ENCODE measurements at regions not wholly inside any gene's neighbourhood (a gene's known extent, or its start where the extent isn't known, plus 50 kb on each side); places are given as distances from the start of the nearest gene placed in this dataset.

DNA sequence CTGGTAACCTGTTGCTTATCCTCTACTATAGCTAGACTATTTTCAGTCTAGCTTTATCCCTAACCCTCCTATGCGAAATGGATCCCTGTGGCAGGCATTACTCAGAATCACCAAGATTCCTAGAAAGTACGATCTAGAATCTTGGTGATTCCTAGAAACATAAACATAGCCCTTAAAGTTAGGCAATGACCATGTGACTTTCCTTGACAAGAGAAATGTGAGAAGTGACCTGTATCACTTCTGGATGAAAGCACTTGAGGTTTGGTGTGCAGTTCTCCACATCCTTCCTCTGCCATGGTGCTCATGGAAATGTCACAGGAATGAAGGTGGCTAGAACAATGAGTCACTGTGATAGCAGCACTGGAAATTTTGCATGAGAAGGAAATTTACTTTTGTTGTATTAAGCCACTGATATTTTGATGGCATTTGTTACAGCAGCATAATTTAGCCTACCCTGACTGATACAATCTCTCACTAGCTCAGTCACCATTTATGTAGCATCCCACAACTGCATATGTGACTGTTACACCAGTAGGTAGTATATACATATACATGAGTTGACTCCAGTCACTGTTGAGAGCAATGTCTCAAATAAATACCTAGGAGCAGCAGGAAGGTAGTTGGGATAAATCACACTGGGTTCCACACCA, 68.3 kb upstream of the MAPRE2 start:
- no peak for TF ChIP-seq SPI1 (IDR thresholded peaks at IDR 0.05; ENCODE audit: low read depth, low read length)
- TF ChIP-seq POLR2AphosphoS5 (IDR thresholded peaks at IDR 0.05; ENCODE audit: low read depth, low read length): no peak
- no peak for TF ChIP-seq POLR2A (IDR thresholded peaks at IDR 0.05; ENCODE audit: low read depth, low read length)
- TF ChIP-seq POU2F2 (IDR thresholded peaks at IDR 0.05; ENCODE audit: low read depth, low read length): no peak
- no peak for TF ChIP-seq TAF1 (IDR thresholded peaks at IDR 0.05; ENCODE audit: low read depth, low read length)
